GM13977 (cell line): ENCODE measurements at regions not wholly inside any gene's neighbourhood (a gene's known extent, or its start where the extent isn't known, plus 50 kb on each side); places are given as distances from the start of the nearest gene placed in this dataset.

ENCODE experiments used
- DNase-seq: peaks from one replicate; pipeline ENCODE4 v3.0.0; 2012; ENCODE audit warnings: low spot score
- CTCF ChIP-seq: IDR thresholded peaks from 2 replicates; pipeline ENCODE4 v1.5.1; 2012; ENCODE audit warnings: mild to moderate bottlenecking, control low read depth; ENCODE audit not compliant: insufficient read depth; ENCODE audit errors: extremely low read depth, missing control alignments
- in situ Hi-C: fragments of 300-500 bp; cut with MboI; formaldehyde crosslinking; loops from one replicate; pipeline ENCODE4 v1.12.0; 2022; ENCODE audit warnings: low sequenced_read_pairs, low pct_unique_long_range_greater_than_20kb, mixed read lengths, inconsistent platforms; ENCODE audit not compliant: unreplicated experiment

GRCh38 chr12:86601550-86602308, 345.5 kb upstream of the MGAT4C start:
- in situ Hi-C loops, result no loop called here
- TF ChIP-seq CTCF, result no peak
- no peak for DNase-seq

GRCh38 chr12:86600664-86601231, 344.6 kb upstream of the MGAT4C start:
- DNase-seq, result no peak
- in situ Hi-C loops, result no loop called here

GRCh38 chr12:86597431-86597830, 341.2 kb upstream of the MGAT4C start:
- in situ Hi-C loops, result no loop called here
- TF ChIP-seq CTCF, result no peak
- no peak for DNase-seq

More at GRCh38 chr12:86600664-86601231, 344.6 kb upstream of the MGAT4C start:
- no peak for TF ChIP-seq CTCF

- no peak for TF ChIP-seq CTCF
- no peak for DNase-seq
- in situ Hi-C loops, result no loop called here
Observed at GRCh38 chr12:86590296-86590695, 334.1 kb upstream of the MGAT4C start.

GRCh38 chr12:86574143-86574542, 318.0 kb upstream of the MGAT4C start:
- TF ChIP-seq CTCF, result no peak
- in situ Hi-C loops, result no loop called here
- no peak for DNase-seq

GRCh38 chr12:86572455-86572854, 316.3 kb upstream of the MGAT4C start:
- in situ Hi-C loops, result no loop called here
- no peak for TF ChIP-seq CTCF
- no peak for DNase-seq
